Ascending aorta (tissue), 2 donors: ENCODE measurements at regions not wholly inside any gene's neighbourhood (a gene's known extent, or its start where the extent isn't known, plus 50 kb on each side); places are given as distances from the start of the nearest gene placed in this dataset.

Experiments
- DNase-seq, 2 donors: peaks; one replicate each; pipeline ENCODE4 v3.0.0-alpha.2; 2019; ENCODE audit warnings: low spot score in 2 of 2
- H3K27ac ChIP-seq, 2 donors: fragments of 200-600 bp; sonication (generic); one replicate each; pipeline ENCODE4 v1.5.1; 2016 to 2017; ENCODE audit warnings: mild to moderate bottlenecking in 1 of 2
- H3K27me3 ChIP-seq: fragments of 200-600 bp; sonication (generic); one replicate; pipeline ENCODE4 v1.5.1; 2017
- H3K36me3 ChIP-seq, 2 donors: fragments of 200-600 bp; sonication (generic); one replicate each; pipeline ENCODE4 v1.5.1; 2016
- H3K4me1 ChIP-seq, 2 donors: fragments of 200-600 bp; sonication (generic); one replicate each; pipeline ENCODE4 v1.5.1; 2016 to 2017; ENCODE audit warnings: mild to moderate bottlenecking in 1 of 2
- H3K4me3 ChIP-seq, 2 donors: fragments of 200-600 bp; sonication (generic); one replicate each; pipeline ENCODE4 v1.5.1; 2016 to 2017; ENCODE audit warnings: mild to moderate bottlenecking in 1 of 2
- H3K9me3 ChIP-seq, 2 donors: fragments of 200-600 bp; sonication (generic); one replicate each; pipeline ENCODE4 v1.5.1; 2016
- CTCF ChIP-seq, 3 experiments: fragments of 200-600 bp in 2 of 3; fragments of 450-650 bp in 1 of 3; sonication (generic) in 2 of 3; IDR thresholded peaks; one replicate each; pipeline ENCODE4 v1.5.1; 2016 to 2019; ENCODE audit warnings: antibody characterized with exemption in 3 of 3, mild to moderate bottlenecking in 1 of 3, moderate library complexity in 1 of 3
- intact Hi-C: fragments of 100-400 bp; cut with DNase I; formaldehyde crosslinking; loops from one replicate; pipeline ENCODE4 v1.15.1; 2023

- Histone ChIP-seq H3K36me3 (no peaks in the 10 kb centered on the region), H3K27me3 (no peaks in the 10 kb centered on the region), H3K4me1 (no peaks in the 10 kb centered on the region), H3K27ac (no peak overlapping the region), H3K9me3 (no peaks in the 10 kb centered on the region), H3K4me3 (no peak overlapping the region)
- no peak for TF ChIP-seq CTCF (IDR thresholded peaks at IDR 0.05)
- DNase-seq: no peak
- intact Hi-C loops: no loop called here
Measured at GRCh38 chr9:71519098-71519696, 249.1 kb downstream of the CEMIP2 start.

GRCh38 chr9:71518045-71518827, 250.1 kb downstream of the CEMIP2 start:
- Histone ChIP-seq H3K4me3 (no peak overlapping the region), H3K9me3 (no peaks in the 10 kb centered on the region), H3K27ac (no peak overlapping the region), H3K27me3 (no peaks in the 10 kb centered on the region), H3K4me1 (no peaks in the 10 kb centered on the region), H3K36me3 (no peaks in the 10 kb centered on the region)
- no peak for TF ChIP-seq CTCF (IDR thresholded peaks at IDR 0.05)
- DNase-seq: no peak
- intact Hi-C loops: no loop called here

GRCh38 chr9:71515626-71516025, 252.7 kb downstream of the CEMIP2 start:
- Histone ChIP-seq H3K4me1 (no peaks in the 10 kb centered on the region), H3K27ac (no peak overlapping the region), H3K36me3 (no peaks in the 10 kb centered on the region), H3K4me3 (no peak overlapping the region), H3K9me3 (no peaks in the 10 kb centered on the region), H3K27me3 (no peaks in the 10 kb centered on the region)
- DNase-seq: no peak
- no peak for TF ChIP-seq CTCF (IDR thresholded peaks at IDR 0.05)
- intact Hi-C loops: no loop called here

GRCh38 chr9:71515107-71515506, 253.2 kb downstream of the CEMIP2 start:
- Histone ChIP-seq H3K4me3 (no peak overlapping the region), H3K27ac (no peak overlapping the region), H3K4me1 (no peaks in the 10 kb centered on the region), H3K36me3 (no peaks in the 10 kb centered on the region), H3K9me3 (no peaks in the 10 kb centered on the region), H3K27me3 (no peaks in the 10 kb centered on the region)
- intact Hi-C loops: no loop called here
- no peak for TF ChIP-seq CTCF (IDR thresholded peaks at IDR 0.05)
- no peak for DNase-seq

- no peak overlapping the region for H3K4me3 ChIP-seq
- TF ChIP-seq CTCF (IDR thresholded peaks at IDR 0.05): no peak
- no peaks in the 10 kb centered on the region for H3K27me3 ChIP-seq
- intact Hi-C loops: no loop called here
- no peak overlapping the region for H3K27ac ChIP-seq
- H3K4me1 ChIP-seq: no peaks in the 10 kb centered on the region
- no peak for DNase-seq
- no peaks in the 10 kb centered on the region for H3K36me3 ChIP-seq
- H3K9me3 ChIP-seq: no peaks in the 10 kb centered on the region
Measured at GRCh38 chr9:71514344-71514975, 253.9 kb downstream of the CEMIP2 start.
